ENCODE measurements at regions not wholly inside any gene's neighbourhood (a gene's known extent, or its start where the extent isn't known, plus 50 kb on each side); places are given as distances from the start of the nearest gene placed in this dataset.

DNA sequence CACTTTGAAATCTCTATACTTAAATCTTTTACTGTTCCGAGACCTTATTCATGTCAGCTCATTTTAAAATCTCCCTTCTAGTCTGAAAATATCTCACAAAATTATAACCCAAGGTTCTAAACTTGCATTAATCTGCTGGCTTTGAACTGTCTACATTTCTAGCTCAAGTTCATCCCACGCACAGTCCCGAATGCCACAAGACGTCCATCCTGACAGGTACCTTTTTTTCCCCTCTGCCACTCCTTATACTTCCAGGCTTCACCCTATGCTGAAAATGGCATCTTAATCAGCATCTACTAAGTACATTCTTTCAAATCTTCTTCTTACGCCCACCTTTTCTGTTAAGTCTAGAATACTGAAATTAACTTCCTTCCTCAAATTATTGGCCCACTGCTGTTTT is 259.2 kb upstream of the GALNTL6 start:
- Histone ChIP-seq H3K27me3 (replicated peaks in 1 of 4; ENCODE audit: control extremely low read depth in 1 of 4, control insufficient read depth in 3 of 4, insufficient read depth in 4 of 4, low read length in 3 of 4) (no peaks in the 10 kb centered on the region), H3K4me2 (replicated peaks; ENCODE audit: low read depth, low read length, poor library complexity, severe bottlenecking) (no peak overlapping the region), H3K79me2 (ENCODE audit: control insufficient read depth, insufficient read depth, low read length) (no peaks in the 10 kb centered on the region), H2AFZ (ENCODE audit: insufficient read depth, low read depth, low read length, poor library complexity, severe bottlenecking) (no peak overlapping the region), H3K9ac (ENCODE audit: low read length) (no peak overlapping the region), H3K9me3 (ENCODE audit: control extremely low read depth in 1 of 3, control insufficient read depth in 2 of 3, insufficient read depth in 1 of 3, low read length in 2 of 3) (no peaks in the 10 kb centered on the region), H3K36me3 (replicated peaks in 1 of 2; ENCODE audit: control extremely low read depth in 1 of 2, control insufficient read depth in 1 of 2, extremely low read depth in 1 of 2, insufficient read depth in 2 of 2, low read length in 1 of 2) (no peaks in the 10 kb centered on the region), H3K27ac (ENCODE audit: low read length in 2 of 2) (no peak overlapping the region), H3K4me3 (ENCODE audit: control extremely low read depth in 1 of 5, extremely low read depth in 1 of 5, insufficient read depth in 1 of 5, low read depth in 2 of 5, low read length in 4 of 5) (no peak overlapping the region), H3K4me1 (ENCODE audit: control insufficient read depth in 2 of 2, insufficient read depth in 2 of 2, low read length in 2 of 2) (no peaks in the 10 kb centered on the region), H4K20me1 (ENCODE audit: control insufficient read depth, insufficient read depth, low read length, poor library complexity, severe bottlenecking) (no peaks in the 10 kb centered on the region)
- Mint-ChIP-seq H3K4me3 (no peak overlapping the region), H3K27ac (no peak overlapping the region), H3K9me3 (ENCODE audit: insufficient read depth) (no peaks in the 10 kb centered on the region), H3K27me3 (no peaks in the 10 kb centered on the region), H3K4me1 (no peaks in the 10 kb centered on the region)
- intact Hi-C loops (cut with micrococcal nuclease), result no loop called here
- 94% methylated on average over 4 of the region's 5 CpGs for WGBS (ENCODE audit: insufficient coverage)
- POLR2A ChIA-PET, result no interaction called here
- TF ChIP-seq, protein P1, sequence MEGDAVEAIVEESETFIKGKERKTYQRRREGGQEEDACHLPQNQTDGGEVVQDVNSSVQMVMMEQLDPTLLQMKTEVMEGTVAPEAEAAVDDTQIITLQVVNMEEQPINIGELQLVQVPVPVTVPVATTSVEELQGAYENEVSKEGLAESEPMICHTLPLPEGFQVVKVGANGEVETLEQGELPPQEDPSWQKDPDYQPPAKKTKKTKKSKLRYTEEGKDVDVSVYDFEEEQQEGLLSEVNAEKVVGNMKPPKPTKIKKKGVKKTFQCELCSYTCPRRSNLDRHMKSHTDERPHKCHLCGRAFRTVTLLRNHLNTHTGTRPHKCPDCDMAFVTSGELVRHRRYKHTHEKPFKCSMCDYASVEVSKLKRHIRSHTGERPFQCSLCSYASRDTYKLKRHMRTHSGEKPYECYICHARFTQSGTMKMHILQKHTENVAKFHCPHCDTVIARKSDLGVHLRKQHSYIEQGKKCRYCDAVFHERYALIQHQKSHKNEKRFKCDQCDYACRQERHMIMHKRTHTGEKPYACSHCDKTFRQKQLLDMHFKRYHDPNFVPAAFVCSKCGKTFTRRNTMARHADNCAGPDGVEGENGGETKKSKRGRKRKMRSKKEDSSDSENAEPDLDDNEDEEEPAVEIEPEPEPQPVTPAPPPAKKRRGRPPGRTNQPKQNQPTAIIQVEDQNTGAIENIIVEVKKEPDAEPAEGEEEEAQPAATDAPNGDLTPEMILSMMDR (IDR thresholded peaks at IDR 0.05), result no peak
- no peak for TF ChIP-seq EZH2 (IDR thresholded peaks at IDR 0.05; ENCODE audit: borderline replicate concordance, insufficient read depth, low read depth, low read length, poor library complexity, severe bottlenecking)
- ATAC-seq (ENCODE audit: low read depth) (no peak), DNase-seq (no peak)
- CTCF ChIA-PET, result no interaction called here

DNA sequence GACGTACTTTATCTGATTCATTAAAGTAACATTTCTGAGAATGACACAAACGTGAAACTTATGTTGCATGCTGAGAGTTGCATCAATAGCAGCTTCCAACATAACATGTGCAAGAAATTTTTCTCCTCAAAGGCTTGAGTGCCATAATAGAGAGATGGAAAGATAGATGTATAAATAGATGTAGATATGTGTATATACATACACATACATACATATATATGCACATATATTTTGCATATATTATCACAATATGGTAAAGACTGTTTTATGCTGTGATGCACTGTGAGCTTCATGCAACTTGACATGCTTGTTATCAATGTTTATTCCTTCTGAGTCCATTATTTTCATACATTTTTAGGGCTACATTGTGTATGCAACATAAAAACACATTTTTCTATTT is 270.6 kb upstream of the GALNTL6 start:
- Histone ChIP-seq H3K36me3 (replicated peaks in 1 of 2; ENCODE audit: control extremely low read depth in 1 of 2, control insufficient read depth in 1 of 2, extremely low read depth in 1 of 2, insufficient read depth in 2 of 2, low read length in 1 of 2) (no peaks in the 10 kb centered on the region), H3K27me3 (replicated peaks in 1 of 4; ENCODE audit: control extremely low read depth in 1 of 4, control insufficient read depth in 3 of 4, insufficient read depth in 4 of 4, low read length in 3 of 4) (no peaks in the 10 kb centered on the region), H3K9ac (ENCODE audit: low read length) (no peak overlapping the region), H3K4me3 (ENCODE audit: control extremely low read depth in 1 of 5, extremely low read depth in 1 of 5, insufficient read depth in 1 of 5, low read depth in 2 of 5, low read length in 4 of 5) (no peak overlapping the region), H3K27ac (ENCODE audit: low read length in 2 of 2) (no peak overlapping the region), H3K9me3 (ENCODE audit: control extremely low read depth in 1 of 3, control insufficient read depth in 2 of 3, insufficient read depth in 1 of 3, low read length in 2 of 3) (no peaks in the 10 kb centered on the region), H3K4me2 (replicated peaks; ENCODE audit: low read depth, low read length, poor library complexity, severe bottlenecking) (no peak overlapping the region), H3K4me1 (ENCODE audit: control insufficient read depth in 2 of 2, insufficient read depth in 2 of 2, low read length in 2 of 2) (no peaks in the 10 kb centered on the region), H3K79me2 (ENCODE audit: control insufficient read depth, insufficient read depth, low read length) (no peaks in the 10 kb centered on the region), H2AFZ (ENCODE audit: insufficient read depth, low read depth, low read length, poor library complexity, severe bottlenecking) (no peak overlapping the region), H4K20me1 (ENCODE audit: control insufficient read depth, insufficient read depth, low read length, poor library complexity, severe bottlenecking) (no peaks in the 10 kb centered on the region)
- TF ChIP-seq, protein P1 (IDR thresholded peaks at IDR 0.05), result no peak
- no peak for TF ChIP-seq EZH2 (IDR thresholded peaks at IDR 0.05; ENCODE audit: borderline replicate concordance, insufficient read depth, low read depth, low read length, poor library complexity, severe bottlenecking)
- WGBS (ENCODE audit: insufficient coverage), result no CpG with 5 or more reads among the region's 2 CpGs
- Mint-ChIP-seq H3K27me3 (no peaks in the 10 kb centered on the region), H3K27ac (no peak overlapping the region), H3K4me1 (no peaks in the 10 kb centered on the region), H3K9me3 (ENCODE audit: insufficient read depth) (no peaks in the 10 kb centered on the region), H3K4me3 (no peak overlapping the region)
- intact Hi-C loops (cut with micrococcal nuclease), result no loop called here
- CTCF ChIA-PET, result no interaction called here
- no peak for ATAC-seq (ENCODE audit: low read depth)
- DNase-seq, result no peak
- POLR2A ChIA-PET, result no interaction called here
